Osteocyte (in vitro differentiated cells): ENCODE measurements at regions not wholly inside any gene's neighbourhood (a gene's known extent, or its start where the extent isn't known, plus 50 kb on each side); places are given as distances from the start of the nearest gene placed in this dataset.

ENCODE experiments used
- DNase-seq: peaks from one replicate; pipeline ENCODE4 v3.0.0; 2021; ENCODE audit warnings: mixed read lengths; ENCODE audit not compliant: unreplicated experiment; ENCODE audit errors: extremely low spot score
- H3K27ac Mint-ChIP-seq: one replicate; pipeline ENCODE4 v1.8.0; 2021; ENCODE audit warnings: mild to moderate bottlenecking, mixed read lengths; ENCODE audit not compliant: unreplicated experiment
- H3K27me3 Mint-ChIP-seq: one replicate; pipeline ENCODE4 v1.8.0; 2021; ENCODE audit warnings: mixed read lengths; ENCODE audit not compliant: unreplicated experiment
- H3K36me3 Mint-ChIP-seq: one replicate; pipeline ENCODE4 v1.8.0; 2021; ENCODE audit warnings: mixed read lengths; ENCODE audit not compliant: unreplicated experiment
- H3K4me1 Mint-ChIP-seq: one replicate; pipeline ENCODE4 v1.8.0; 2021; ENCODE audit warnings: mixed read lengths; ENCODE audit not compliant: unreplicated experiment
- H3K4me3 Mint-ChIP-seq: one replicate; pipeline ENCODE4 v1.8.0; 2021; ENCODE audit warnings: mild to moderate bottlenecking, moderate library complexity, mixed read lengths; ENCODE audit not compliant: unreplicated experiment
- H3K9me3 Mint-ChIP-seq: one replicate; pipeline ENCODE4 v1.8.0; 2021; ENCODE audit warnings: mixed read lengths; ENCODE audit not compliant: unreplicated experiment
- CTCF ChIP-seq: fragments of 200-600 bp; sonication (generic); IDR thresholded peaks from 2 replicates; pipeline ENCODE4 v1.5.0; 2021; ENCODE audit warnings: antibody characterized with exemption, mild to moderate bottlenecking, moderate library complexity

GRCh38 chr2:84292545-84292944 is 166.5 kb downstream of the SUCLG1 start:
- DNase-seq: no peak
- Mint-ChIP-seq H3K27me3 (no peaks in the 10 kb centered on the region), H3K36me3 (no peaks in the 10 kb centered on the region), H3K9me3 (no peaks in the 10 kb centered on the region), H3K4me1 (no peaks in the 10 kb centered on the region), H3K27ac (no peak overlapping the region), H3K4me3 (no peak overlapping the region)
- TF ChIP-seq CTCF: no peak

- no peak for TF ChIP-seq CTCF
- Mint-ChIP-seq H3K9me3 (no peaks in the 10 kb centered on the region), H3K27me3 (no peaks in the 10 kb centered on the region), H3K4me3 (no peak overlapping the region), H3K36me3 (no peaks in the 10 kb centered on the region), H3K27ac (no peak overlapping the region), H3K4me1 (no peaks in the 10 kb centered on the region)
- DNase-seq: no peak
Measured at GRCh38 chr2:84290537-84290936, 168.5 kb downstream of the SUCLG1 start.

GRCh38 chr2:84288293-84288692 is 170.8 kb downstream of the SUCLG1 start:
- Mint-ChIP-seq H3K36me3 (no peaks in the 10 kb centered on the region), H3K4me1 (no peaks in the 10 kb centered on the region), H3K27ac (no peak overlapping the region), H3K27me3 (no peaks in the 10 kb centered on the region), H3K4me3 (no peak overlapping the region), H3K9me3 (no peaks in the 10 kb centered on the region)
- no peak for DNase-seq
- TF ChIP-seq CTCF: no peak

GRCh38 chr2:84286878-84287277 is 172.2 kb downstream of the SUCLG1 start:
- H3K36me3 Mint-ChIP-seq: no peaks in the 10 kb centered on the region
- no peak overlapping the region for H3K4me3 Mint-ChIP-seq
- no peak for DNase-seq
- no peaks in the 10 kb centered on the region for H3K4me1 Mint-ChIP-seq
- TF ChIP-seq CTCF: no peak
- no peaks in the 10 kb centered on the region for H3K9me3 Mint-ChIP-seq
- H3K27ac Mint-ChIP-seq: no peak overlapping the region
- no peaks in the 10 kb centered on the region for H3K27me3 Mint-ChIP-seq

GRCh38 chr2:84285056-84285747 is 173.9 kb downstream of the SUCLG1 start:
- no peak for DNase-seq
- Mint-ChIP-seq H3K9me3 (no peaks in the 10 kb centered on the region), H3K36me3 (no peaks in the 10 kb centered on the region), H3K27me3 (no peaks in the 10 kb centered on the region), H3K4me3 (no peak overlapping the region), H3K4me1 (no peaks in the 10 kb centered on the region), H3K27ac (no peak overlapping the region)
- TF ChIP-seq CTCF: no peak
